GM10266 (cell line): ENCODE measurements at regions not wholly inside any gene's neighbourhood (a gene's known extent, or its start where the extent isn't known, plus 50 kb on each side); places are given as distances from the start of the nearest gene placed in this dataset.

Source experiments
- DNase-seq: peaks from one replicate; pipeline ENCODE4 v3.0.0; 2012; ENCODE audit errors: extremely low spot score
- TF ChIP-seq, protein P1 (sequence below): IDR thresholded peaks from 2 replicates; pipeline ENCODE4 v1.5.1; 2012; ENCODE audit warnings: mild to moderate bottlenecking, low read depth; ENCODE audit not compliant: control insufficient read depth, insufficient read depth; ENCODE audit errors: missing control alignments

DNA sequence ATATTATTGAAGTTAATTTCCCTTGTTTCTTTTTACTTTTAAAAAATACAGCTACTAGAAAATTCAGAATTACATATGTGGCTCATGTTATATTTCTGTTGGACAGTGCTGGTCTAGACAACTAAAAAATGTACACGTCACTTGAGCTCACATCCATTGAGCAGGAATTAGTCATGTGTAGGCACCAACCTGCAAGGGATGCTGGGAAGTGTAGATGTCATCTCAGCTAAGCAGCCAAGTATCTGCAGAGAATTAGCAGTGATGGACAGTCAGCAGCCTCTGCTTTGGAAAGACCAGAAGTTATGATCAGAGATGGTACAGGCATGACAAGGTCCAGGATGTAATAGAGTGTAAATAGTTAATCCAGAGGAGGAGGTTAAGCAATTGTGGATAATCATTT, 87.1 kb upstream of the HS3ST2 start:
- no peak for DNase-seq

DNA sequence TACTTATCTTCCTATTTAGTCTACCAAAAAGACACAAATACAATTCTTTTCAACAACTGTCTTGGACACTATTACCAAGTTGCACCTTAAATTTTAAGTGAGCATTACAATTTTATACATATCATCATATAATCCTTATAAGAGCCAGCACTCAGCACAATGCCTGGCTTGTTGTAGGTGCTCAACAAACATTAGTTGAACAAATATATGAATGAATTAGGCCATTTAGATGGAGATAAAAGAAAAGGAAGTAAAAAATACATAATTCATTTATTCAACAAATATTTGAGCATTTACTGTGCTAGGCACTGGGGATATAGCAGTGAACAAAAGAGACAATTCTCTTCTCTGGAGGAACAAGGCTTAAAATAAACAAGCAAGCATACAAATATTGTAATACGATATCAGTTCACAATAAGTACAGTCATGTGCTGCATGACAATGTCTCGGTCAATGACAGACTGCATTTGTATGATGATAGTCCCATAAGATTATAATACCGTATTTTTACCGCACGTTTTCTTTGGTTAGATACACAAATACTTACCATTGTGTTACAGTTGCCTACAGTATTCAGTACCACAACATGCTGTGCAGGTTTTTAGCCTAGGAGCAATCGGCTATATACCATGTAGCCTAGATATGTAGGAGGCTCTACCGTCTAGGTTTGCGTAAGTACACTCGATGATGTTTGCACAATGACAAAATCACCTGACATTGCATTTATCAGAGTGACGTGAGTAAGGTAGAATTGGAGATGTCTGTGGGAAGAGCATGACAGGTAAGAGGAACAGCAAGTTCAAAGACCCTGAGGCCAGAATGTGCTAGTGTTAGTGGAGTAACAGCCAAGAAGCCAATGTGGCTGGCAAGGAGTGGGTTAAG, 86.4 kb upstream of the HS3ST2 start:
- no peak for DNase-seq
- TF ChIP-seq, protein P1, sequence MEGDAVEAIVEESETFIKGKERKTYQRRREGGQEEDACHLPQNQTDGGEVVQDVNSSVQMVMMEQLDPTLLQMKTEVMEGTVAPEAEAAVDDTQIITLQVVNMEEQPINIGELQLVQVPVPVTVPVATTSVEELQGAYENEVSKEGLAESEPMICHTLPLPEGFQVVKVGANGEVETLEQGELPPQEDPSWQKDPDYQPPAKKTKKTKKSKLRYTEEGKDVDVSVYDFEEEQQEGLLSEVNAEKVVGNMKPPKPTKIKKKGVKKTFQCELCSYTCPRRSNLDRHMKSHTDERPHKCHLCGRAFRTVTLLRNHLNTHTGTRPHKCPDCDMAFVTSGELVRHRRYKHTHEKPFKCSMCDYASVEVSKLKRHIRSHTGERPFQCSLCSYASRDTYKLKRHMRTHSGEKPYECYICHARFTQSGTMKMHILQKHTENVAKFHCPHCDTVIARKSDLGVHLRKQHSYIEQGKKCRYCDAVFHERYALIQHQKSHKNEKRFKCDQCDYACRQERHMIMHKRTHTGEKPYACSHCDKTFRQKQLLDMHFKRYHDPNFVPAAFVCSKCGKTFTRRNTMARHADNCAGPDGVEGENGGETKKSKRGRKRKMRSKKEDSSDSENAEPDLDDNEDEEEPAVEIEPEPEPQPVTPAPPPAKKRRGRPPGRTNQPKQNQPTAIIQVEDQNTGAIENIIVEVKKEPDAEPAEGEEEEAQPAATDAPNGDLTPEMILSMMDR = no peak

More for the DNA sequence above, 87.1 kb upstream of the HS3ST2 start:
- TF ChIP-seq, protein P1 = no peak

DNA sequence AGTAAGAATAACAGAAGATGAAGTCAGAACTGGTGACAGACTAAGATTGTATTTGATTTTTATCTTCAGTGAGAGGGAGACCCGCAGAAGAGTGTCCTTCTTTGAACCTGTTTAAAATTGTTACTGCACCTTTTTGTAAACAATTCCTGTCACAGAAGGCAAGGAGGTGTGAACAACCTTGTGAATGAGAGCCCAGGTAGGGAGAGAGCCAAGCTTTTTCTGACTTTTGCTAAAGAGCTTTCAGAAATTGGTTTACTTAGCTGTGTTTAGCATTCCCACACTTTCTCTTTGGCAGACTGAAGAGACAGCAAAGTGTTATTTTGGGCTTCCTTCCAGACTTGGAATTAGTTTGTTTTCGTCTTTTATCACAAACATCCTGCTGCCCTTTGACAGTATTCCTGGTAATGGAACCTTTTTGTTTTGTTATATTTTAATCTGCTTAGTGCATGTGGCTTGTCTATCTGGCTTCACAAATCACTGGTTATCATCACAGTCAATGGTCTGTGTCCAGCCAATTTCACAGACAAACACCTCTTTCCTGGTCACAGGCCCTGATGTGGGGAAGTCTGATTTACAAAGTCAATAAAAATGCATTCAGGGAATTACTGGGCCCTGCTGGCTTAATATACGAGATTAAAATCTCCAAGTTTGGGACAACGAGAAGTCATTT, 85.7 kb upstream of the HS3ST2 start:
- no peak for DNase-seq
- TF ChIP-seq, protein P1 = no peak

DNA sequence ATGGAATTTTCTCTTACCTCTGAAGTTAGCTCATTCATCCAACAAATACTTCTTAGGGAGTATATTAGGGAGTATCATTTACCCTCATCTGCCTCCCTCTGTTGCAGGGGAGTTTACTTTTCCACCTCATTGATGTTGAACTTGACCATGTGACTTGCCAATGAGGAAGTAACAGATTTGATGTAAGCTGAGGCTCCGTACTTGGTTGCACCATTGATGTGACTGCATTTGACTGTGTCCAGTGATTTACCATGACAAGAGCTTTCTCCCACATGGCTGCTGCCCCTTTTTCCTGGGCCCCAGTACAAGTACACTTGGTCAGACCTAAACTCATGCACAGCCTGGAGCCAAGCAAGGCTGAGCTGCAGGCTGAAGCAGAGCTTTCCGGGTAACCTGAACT, 81.6 kb upstream of the HS3ST2 start:
- no peak for DNase-seq
- TF ChIP-seq, protein P1 = no peak

DNA sequence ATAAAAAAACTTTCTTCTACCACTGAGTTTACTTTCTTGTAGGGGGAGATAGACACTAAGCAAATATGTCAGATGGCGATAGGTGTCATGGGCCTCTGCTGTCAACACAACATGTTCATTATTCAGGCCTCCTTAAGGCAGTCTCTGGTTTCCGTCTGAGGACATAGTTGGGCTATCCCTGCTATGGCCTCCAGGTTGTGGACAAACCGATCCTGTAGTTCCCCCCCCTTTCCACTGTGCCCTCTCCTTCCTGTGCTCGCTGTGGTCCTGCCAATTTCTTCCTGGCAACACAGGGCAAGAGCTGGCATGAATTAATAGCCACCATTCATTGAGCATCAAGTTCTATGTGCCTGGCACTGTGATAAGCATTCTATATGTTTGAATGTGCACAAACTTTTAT, 81.0 kb upstream of the HS3ST2 start:
- TF ChIP-seq, protein P1 = no peak
- DNase-seq = no peak

DNA sequence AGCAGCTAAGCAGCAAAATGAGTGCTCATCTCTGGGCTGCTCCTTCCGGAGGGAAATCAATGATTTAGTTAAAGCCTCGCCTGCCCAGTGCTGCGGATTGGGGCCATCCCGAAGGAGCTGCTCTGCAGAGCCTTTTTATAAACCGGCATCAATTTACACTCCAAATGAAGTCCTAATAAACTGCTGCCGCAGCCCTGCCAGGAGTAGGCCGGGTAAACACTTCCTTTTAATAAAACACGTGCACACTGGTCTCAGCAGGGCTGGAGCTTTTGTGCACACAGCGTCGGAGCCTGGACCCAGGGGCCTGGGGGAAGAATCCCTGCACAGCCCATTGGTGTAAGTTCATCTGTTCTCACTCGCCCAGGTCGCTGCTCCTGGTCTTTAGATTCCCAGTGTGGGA, 79.6 kb upstream of the HS3ST2 start:
- TF ChIP-seq, protein P1 = no peak
- DNase-seq = no peak

DNA sequence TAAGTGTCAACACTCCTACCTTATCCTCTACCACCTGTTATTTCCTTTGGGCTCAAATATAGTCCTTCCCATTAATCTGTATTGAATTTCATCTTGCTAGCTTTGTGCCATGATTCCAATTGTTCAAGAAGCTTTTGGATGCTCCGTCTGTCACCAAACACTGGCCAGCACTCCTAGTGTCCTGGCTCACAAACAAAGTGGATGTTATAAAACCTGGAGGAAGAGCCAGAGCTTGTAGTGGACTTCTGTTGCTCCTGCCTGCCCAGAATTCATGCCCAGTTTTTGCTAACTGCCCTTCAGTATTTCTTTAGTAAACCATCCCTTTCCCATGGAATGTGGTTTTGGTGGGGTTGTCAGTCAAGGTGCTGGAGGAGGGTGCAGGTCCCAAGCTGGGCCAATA, 77.2 kb upstream of the HS3ST2 start:
- TF ChIP-seq, protein P1 = no peak
- DNase-seq = no peak
